GM21717 (cell line): ENCODE measurements at regions not wholly inside any gene's neighbourhood (a gene's known extent, or its start where the extent isn't known, plus 50 kb on each side); places are given as distances from the start of the nearest gene placed in this dataset.

ENCODE experiments used
- ATAC-seq: cut with Tn5 transposase; IDR thresholded peaks from one replicate; pipeline ENCODE4 v1.9.1; 2021; ENCODE audit warnings: mild to moderate bottlenecking, moderate library complexity; ENCODE audit not compliant: unreplicated experiment

GRCh38 chr11:23542816-23543215, 682.5 kb upstream of the CCDC179 start:
- no peak for ATAC-seq

GRCh38 chr11:23543651-23544222, 683.5 kb upstream of the CCDC179 start:
- no peak for ATAC-seq

DNA sequence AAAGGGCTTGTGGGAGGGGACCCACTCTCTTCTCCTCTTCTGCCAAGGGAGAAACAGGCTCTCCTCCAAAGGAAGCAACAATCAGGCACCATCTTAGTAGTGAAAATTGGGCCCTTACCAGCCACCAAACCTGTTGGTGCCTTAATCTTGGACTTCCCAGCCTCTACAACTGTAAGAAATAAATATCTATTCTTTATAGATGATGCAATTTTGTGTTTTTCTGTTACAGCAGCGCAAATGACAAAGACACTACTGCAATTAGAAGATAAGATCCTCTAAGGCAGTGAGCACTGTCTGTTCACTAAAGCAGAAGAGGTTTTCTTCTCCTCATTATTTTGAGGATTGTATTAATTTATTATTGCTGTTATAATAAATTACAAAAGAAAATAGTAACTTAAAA, 691.4 kb upstream of the CCDC179 start:
- ATAC-seq = no peak

- no peak for ATAC-seq
Observed at GRCh38 chr11:23554002-23554401, 693.7 kb upstream of the CCDC179 start.

GRCh38 chr11:23555085-23555484, 694.8 kb upstream of the CCDC179 start:
- no peak for ATAC-seq

DNA sequence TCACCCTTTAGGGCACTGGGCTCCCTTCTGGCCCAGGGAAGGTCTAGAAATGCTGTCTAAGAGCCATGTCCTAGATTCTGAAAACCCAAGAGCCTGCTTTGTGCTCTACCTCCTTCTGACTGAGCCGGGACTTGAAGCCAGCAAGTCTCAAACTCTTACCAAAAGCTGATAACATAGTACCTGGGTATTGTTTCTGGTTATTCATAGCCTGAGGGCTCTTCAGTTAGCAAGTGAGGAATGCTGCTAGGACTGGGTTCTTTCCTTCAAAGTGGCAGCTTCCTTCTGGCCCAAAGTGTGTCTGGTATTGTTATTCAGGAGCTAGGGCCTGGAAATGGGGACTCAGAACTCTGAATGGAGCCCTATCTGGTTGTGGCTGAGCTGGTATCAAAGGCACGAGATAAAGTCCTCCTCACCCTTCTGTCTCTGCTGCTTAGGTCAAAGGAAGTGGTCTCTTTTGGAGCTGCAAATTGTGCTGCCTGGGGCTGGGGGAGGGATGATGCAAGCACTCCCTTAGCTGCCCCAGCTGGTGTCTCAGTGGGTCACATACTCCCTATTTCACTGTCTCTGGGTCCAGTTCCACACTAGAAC, 696.0 kb upstream of the CCDC179 start:
- ATAC-seq = no peak

DNA sequence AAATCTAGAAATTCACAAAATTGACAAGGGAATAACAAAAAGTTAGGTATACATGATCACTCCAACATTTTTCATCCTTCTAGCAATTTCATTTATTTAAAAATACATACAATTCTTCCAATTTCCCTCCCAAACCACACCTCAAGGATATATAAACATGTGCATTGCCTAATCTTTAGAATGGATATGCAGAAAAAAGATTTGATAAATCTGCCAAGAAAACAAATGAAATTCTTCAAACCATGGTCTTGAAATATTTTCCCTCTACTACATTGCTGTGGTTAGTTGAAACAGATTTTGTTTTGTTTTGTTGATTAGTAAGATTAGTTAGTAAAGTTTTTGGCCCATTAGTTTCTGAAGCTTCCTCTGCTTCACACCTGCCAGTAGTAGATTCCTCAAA, 703.3 kb upstream of the CCDC179 start:
- ATAC-seq = no peak

- ATAC-seq = no peak
Observed at GRCh38 chr11:23564370-23564769, 704.1 kb upstream of the CCDC179 start.

DNA sequence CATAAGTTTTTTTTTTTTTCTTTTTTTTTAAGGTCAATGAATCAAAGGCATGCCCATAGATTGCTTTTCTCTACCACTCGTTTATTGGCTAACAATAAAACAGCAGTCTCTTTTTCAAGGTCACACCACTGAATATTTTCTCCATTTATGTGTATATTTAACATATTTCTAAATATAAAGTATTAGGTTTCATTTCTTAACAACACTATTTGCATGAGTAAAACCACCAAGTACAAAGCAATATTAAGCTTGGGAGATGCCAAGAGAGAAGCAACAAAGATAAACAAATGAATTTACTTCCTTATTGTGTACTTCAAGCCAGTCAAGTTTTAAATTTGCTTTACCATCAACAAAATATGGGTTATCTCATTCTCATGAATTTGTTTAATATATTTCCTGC, 708.9 kb upstream of the CCDC179 start:
- peak; percentile 42 for ATAC-seq

DNA sequence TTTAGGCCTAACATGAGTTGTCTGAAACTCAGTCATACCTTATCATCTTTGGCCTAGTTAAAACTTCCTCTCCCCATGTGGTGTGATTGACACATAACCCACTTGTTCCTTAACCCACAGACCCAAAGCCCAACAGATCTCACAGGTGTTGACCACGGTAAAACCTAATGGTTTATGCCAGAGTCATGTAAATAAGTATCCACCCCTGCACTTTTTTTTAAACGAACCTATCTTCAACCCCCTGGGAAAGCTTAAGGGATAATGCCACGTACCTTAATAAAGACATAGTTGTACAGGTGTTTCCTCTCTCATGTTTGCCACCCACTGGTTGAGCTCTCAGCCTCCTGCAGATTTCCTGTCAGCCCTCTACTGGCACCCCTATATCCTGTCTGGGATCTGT, 709.3 kb upstream of the CCDC179 start:
- peak; percentile 91 for ATAC-seq

- no peak for ATAC-seq
Observed at GRCh38 chr11:23570828-23571227, 710.6 kb upstream of the CCDC179 start.

GRCh38 chr11:23573429-23573828, 713.2 kb upstream of the CCDC179 start:
- ATAC-seq = no peak

GRCh38 chr11:23574149-23574548, 713.9 kb upstream of the CCDC179 start:
- no peak for ATAC-seq

DNA sequence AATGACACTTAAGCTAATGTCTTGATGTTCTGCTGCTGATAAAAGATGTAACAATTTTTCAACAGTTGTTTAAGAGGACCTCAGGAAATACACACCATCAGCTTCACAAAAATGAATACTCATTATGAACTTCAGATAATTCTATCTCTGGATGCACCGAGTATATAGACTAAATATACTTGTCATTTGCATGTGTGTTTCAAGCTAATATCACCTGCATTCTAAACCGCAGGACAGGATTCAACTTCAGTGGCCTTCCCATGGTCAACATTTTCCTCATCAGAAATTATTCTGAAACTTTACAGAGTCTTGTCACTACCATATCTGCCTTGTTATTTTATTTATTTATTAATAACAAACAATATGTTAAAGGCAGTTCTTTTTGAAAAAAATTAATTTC, 717.0 kb upstream of the CCDC179 start:
- peak; percentile 58 for ATAC-seq

DNA sequence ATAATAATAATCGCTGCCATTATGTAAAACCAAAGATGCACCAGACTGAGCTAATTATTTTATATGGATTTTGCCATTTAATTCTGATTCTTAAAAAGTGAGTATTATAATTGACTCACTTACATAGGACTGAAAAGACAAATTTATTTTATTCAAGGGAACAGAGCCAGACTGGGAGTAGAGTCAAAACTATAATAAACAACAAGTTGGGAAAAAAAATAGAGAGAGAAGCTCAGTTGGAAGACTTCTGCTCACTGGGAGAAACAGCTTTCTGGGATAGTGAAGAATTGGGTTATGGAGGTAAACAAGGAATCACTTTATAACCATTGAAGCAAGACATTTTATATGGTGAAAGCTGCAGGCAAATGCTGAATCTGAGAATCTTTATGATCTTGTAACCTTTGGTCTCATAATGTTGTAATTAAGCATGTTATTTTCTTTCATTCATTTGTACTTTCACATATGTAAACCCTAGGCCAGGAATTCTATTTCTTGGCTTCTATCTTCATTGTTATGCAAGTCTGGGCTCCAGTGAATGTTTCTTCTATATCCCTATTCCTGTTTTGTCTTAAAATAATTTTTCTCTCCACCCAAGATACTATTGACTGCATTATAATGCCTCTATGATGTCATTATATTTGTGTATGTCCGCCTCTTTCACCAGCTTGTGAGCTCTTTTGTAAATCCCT, 725.3 kb upstream of the CCDC179 start:
- ATAC-seq = no peak

DNA sequence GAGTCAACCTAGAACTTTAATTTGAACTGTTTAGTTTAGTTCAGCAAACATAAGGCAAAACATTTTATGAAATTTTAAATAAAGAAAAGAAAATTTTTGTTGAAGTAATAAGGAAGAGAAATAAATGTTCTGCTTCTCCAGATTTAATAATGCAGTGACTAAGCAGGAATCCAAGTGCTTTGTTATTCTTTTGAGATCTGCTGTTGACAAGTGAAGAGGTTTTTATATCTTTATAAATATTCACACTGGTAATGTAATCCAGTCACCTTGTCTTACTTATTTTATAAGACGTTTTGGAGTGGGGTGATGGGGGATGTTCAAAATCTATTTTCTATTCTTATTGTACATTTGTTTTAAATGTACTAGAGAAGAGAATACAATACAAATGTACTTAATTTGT, 725.9 kb upstream of the CCDC179 start:
- no peak for ATAC-seq

DNA sequence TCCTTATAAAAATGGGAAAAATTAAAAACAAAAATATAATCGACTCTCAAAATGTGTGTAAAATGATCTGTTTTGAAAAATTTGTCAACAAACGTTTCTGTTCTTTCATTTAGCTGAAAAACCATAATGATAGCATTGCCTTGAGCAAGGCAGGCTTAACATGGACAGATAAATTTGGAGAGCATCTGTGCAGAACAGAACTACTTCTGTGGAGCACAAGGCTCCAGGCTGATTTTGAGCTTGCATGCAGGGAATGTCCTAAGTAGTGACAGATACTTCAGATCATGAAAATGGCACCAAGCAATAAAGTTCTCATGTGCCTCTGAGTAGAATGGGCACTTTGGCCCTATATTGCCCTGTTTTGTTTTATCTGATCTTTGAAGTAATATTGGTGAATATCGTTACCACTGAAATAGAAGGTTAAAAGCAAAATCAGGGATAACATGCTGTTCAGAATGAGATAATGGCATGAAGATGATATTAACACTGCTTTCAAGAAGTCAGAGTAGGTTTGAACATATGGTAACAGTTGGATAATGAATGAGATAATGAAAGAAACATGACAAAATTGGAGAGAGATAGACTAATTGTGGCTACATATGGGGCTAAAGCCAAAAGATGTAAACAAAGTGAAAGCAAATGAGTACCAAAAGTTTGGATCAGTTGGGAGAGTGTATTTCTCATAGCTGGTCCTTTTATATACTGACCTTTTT, 730.5 kb upstream of the CCDC179 start:
- no peak for ATAC-seq

DNA sequence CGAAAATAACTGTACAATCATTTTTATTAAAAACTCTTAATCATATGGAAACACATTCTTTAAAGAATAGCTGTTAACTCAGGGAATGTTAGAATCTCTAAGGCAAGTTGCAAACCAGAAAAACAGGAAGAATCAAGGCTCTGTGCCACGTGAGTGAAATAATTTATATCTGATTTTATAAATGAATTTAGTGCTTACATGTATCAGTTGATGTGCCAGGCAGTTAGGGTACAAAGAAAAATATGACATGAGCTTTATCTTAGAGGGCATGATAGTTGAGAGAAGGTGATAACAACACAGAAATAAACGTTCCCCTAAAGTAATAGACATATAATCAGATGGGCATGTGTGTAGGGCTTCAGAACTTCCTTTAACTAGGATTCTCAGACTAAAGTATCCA, 734.5 kb upstream of the CCDC179 start:
- no peak for ATAC-seq

GRCh38 chr11:23604966-23605365, 744.7 kb upstream of the CCDC179 start:
- ATAC-seq = no peak

DNA sequence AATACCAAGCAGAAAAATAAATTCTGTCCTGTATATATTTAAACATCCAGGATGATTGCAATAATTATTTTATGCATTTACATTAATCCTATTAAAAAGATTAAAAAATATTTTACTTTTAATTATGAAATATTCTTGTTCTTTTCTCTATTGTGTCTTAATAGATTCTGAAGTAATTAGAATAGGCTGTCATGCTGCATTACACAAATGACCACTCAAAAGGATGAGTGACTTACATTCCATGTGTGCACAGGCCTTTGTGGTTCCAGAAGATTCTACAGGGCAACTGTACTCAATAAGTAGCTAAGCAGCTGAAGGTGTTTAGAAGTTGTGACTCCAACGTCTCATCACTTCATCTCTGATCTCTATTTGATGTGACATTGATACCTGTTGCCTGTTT, 745.9 kb upstream of the CCDC179 start:
- no peak for ATAC-seq

DNA sequence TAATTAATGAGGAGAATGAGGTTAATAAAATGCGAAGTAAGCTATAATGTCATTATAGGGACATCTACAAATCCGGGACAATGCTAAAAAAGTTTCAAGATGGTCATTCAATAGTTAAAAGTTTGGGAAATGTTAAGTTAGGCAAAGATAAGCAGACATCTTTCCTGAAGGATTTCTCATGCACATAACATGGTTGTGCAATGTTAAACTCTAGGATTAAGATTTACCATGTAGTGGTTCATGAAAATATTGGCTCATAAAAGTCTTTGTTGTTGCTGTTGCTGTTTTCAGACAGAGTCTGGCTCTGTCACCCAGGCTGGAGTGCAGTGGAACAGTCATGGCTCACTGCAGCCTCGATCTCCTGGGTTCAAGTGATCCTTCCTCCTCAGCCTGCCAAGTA, 751.5 kb upstream of the CCDC179 start:
- ATAC-seq = no peak

DNA sequence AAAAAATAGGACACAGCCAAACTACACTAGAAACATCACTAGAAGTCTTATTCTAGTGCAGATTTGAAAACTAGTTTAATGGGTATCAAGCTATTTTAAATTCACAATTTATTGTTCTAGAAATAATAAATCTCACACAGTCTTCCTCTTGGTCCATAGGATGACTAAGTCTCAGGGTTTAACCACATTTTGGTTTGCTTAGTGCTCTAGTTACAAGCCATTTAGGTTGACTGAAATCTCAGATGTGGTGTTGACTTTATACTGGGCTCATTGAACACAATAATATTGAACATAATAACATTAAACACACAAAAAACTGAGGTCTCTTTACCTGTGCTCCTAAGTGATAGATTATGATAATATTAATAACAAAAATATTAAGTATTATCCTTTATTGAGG, 760.3 kb upstream of the CCDC179 start:
- ATAC-seq = no peak
